Fibroblast of the conjunctiva (primary cell): ENCODE measurements at regions not wholly inside any gene's neighbourhood (a gene's known extent, or its start where the extent isn't known, plus 50 kb on each side); places are given as distances from the start of the nearest gene placed in this dataset.

ENCODE experiments used
- DNase-seq: peaks from one replicate; pipeline ENCODE4 v3.0.0-alpha.2; 2010; ENCODE audit warnings: low read depth

DNA sequence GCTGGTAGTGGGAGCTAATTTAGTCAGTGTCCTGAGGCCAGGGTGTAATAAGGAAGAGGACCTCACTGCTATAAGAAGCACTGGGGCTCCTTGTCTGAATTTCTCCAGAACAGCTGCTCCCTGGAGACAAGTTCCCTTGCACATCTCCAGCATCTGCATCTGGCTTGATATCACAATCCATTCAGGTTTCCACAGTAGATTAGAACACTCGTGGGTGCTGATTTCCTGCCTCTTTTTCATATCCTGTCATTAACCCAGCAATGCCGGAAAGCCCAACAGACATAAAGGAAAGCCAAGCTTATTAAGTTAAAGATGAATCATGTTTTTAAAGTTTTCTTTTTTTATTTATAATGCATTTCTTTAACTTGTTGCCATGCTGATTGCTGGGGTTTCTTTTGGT is 232.3 kb upstream of the WWC1 start:
- no peak for DNase-seq

- DNase-seq, result no peak
These were observed 229.2 kb upstream of the WWC1 start for GRCh38 chr5:168062239-168062638.

DNA sequence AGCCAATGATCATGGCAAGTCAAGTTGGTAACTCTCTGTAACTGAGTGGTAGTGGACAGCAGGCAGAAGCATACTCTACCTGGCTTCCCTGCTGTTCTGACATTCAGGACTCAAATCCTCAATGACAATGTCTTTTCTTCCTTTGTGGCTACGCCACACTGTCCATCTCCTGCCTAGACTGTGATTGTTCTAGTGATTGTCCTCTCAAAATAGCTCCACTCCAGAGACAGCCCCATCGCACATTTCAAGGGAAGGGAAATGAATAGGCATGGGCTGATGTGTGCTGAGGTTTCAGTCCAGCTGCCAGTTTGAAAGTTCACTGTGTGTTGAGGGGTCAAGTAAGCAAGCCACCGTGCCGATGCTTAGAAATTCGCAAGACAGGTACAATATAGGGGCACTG is 227.0 kb upstream of the WWC1 start:
- DNase-seq, result no peak

DNA sequence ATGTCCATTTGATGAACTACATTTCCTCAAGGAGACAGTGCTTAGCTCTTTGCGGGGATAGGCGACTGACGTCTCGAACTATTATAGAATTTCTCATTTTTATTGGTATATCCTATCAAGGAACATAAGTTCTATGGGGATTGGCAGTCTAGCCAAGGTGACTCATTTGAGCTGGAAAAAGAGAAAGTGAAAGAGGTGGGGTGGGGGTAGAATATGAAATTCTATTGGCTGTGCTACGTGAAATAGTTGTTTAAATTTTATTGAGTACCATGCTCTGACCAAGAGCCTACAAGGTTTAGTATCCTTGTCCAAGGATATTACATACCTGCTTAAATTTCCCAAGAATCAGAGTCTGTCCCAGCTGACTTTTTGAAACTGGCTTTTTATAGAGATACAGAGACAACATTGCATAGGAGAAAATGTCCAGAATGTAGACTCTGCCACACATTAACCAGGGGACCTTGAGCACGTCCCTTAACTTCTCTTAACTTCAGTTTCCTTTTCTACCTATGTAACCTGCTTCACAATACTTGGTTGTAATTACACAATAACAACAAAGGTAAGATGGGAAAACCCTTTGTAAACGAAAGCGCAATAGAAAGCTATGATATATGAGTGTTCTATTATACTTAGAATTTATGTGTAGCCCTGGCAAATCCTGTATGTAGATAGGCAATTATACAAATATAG is 226.4 kb upstream of the WWC1 start:
- no peak for DNase-seq

- no peak for DNase-seq
These were observed 224.8 kb upstream of the WWC1 start for GRCh38 chr5:168066536-168067208.

GRCh38 chr5:168070761-168071160 is 220.7 kb upstream of the WWC1 start:
- DNase-seq, result no peak

DNA sequence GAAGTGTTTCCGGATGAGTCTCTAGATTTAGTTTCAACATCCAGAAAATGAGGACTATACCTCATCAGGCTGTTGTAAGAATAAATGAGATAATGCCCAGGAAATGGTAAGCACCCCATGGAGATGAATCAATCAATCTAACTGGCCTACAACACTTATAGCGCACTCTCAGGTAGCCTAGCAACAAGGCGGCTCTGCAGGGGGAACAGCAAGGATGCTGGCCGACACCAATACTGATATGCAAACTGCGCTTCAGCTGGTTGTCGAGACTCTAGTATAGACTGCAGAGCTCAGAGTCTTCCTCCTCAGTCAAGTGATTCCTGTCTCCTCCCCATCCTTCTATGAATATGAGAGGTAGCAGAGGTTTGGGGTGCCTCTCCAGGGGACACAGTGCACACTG is 218.8 kb upstream of the WWC1 start:
- no peak for DNase-seq

DNA sequence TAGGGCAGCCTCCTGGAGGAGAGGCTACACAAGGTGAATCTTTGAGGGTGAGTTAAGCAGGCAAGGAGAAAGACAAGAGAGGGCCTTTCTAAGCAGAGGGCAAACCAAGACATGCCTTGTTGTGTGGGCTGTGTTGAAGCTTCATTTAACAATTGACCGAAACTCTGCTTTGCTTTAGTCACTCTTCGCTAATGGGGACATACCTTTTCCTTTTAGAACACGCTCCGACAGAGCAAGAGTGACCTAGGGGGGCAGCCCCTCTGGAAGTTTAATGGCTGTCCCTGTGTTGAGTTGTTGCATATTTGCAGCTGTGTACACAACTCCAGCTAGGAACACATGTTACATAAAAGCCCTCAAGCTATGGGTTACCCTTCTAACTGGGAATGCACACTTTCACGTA is 218.1 kb upstream of the WWC1 start:
- no peak for DNase-seq

GRCh38 chr5:168073991-168074800 is 217.2 kb upstream of the WWC1 start:
- DNase-seq, result no peak

- no peak for DNase-seq
These were observed 216.1 kb upstream of the WWC1 start for GRCh38 chr5:168075387-168075786.

GRCh38 chr5:168076561-168076991 is 214.9 kb upstream of the WWC1 start:
- DNase-seq, result peak; percentile 63

GRCh38 chr5:168085261-168086031 is 206.0 kb upstream of the WWC1 start:
- DNase-seq, result no peak

DNA sequence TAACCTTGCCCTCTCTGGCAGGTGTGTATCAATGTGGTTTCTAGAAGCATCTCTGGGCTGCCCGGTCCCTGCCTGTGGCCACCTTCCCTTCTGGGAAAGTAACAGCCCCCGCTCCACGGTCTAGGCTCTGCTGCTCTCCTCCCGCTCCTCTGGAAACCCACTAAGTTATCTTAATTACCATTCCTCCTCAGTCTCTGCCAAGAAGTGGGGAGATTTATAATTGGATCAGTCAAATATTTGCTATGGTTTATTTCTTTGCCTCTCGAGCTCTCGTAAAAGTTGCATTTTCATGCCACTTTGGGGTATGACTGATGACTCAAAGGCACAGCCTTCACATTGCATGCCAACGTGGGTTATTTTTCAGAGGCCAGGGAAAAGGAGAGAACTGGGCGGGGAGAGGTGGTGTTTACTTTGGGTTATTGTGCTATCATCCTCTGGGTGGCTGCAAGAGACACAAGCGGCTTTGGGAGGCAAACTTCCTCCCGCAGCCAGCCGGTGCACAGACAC is 205.3 kb upstream of the WWC1 start:
- no peak for DNase-seq

DNA sequence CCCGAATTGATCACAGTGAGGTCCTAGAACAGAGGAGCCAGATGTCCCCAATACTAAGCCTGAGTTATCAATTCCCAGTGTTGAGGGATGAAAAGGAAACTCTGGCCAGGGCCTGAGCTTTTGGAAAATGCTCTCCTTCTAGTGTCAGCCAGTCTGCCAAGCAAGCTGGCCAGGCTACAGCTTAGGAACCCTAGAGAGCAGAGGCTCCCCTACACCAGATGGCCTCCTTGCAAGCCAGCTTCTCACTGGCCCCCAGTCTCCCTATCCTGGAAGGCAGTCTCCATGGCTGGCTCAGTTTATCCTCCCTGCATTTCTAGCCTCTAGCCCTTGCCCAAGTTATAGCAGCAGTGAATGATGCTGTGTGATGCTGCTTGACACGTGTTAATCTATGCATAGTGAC is 204.7 kb upstream of the WWC1 start:
- no peak for DNase-seq

- no peak for DNase-seq
These were observed 202.9 kb upstream of the WWC1 start for GRCh38 chr5:168088410-168089173.

- no peak for DNase-seq
These were observed 202.1 kb upstream of the WWC1 start for GRCh38 chr5:168089201-168089887.

GRCh38 chr5:168092209-168093185 is 198.9 kb upstream of the WWC1 start:
- no peak for DNase-seq

DNA sequence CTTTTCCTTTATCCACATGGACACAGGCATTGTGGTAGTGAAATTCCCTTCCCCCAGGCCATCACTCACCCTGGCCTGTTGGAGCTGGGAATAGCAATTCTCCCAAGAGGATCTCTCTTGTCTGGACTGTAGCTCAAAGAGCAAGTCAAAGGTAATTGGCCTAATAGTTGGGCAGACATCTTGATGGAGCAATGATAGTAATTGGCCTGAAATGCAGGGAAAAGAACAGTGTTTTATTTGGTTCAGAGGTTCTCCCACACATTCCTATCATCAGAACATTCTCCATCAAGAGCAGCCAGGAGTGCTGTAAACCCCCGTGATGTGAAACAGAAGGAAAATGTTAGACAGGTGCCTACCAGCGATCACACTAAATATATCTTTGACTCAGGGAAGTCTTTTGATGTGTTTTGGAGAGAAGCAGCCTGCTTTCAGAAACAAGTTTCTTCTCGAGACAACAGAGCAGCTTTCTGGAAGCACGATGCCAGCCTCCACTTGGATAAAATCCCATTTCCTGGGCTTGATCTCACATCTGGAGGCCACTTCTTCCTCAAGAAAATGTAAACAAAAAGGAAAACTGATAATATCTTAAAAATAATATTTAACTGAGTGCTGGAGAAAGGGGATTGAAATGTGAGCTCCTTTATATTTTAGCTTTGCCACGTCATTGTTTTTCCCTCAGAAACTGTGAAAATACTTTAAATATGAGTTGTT is 198.1 kb upstream of the WWC1 start:
- DNase-seq, result no peak

DNA sequence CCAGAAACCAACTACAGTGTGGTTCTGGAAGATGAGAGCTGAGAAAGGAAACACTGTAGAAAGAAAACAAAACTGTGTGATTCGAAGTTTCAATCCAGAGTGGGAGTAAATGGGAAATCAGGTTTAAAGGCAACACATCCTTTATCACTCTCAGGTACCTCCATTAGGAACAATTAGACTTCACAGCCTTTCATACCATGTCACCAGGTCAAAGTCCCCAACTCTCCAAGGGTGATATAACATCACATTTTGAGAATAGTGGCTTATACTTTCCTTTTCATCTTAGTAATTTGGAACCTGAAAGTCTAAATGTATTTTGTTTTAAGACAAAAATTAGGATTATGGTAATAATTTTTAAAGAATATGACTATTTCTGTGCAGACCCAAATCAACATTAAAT is 194.9 kb upstream of the WWC1 start:
- DNase-seq, result no peak
